GM23338 (cell line): ENCODE measurements at regions not wholly inside any gene's neighbourhood (a gene's known extent, or its start where the extent isn't known, plus 50 kb on each side); places are given as distances from the start of the nearest gene placed in this dataset.

Experiments
- ATAC-seq: fragments of 200-7000 bp; cut with Tn5 transposase; 3 replicates; pipeline ENCODE4 v1.9.1; 2020
- DNase-seq: peaks from one replicate; pipeline ENCODE4 v3.0.0-alpha.2; 2015; ENCODE audit warnings: low spot score
- H2AFZ ChIP-seq: fragments of 200-600 bp; sonication (generic); 2 replicates; pipeline ENCODE4 v1.8.0; 2016; ENCODE audit warnings: antibody characterized with exemption, mild to moderate bottlenecking, moderate library complexity
- H3F3A ChIP-seq: fragments of 200-600 bp; sonication (generic); replicated peaks from 2 replicates; pipeline ENCODE4 v1.8.0; 2017; ENCODE audit warnings: antibody characterized with exemption, mixed run types, low read depth
- H3K27ac ChIP-seq: fragments of 200-600 bp; sonication (generic); 2 replicates; pipeline ENCODE4 v1.6.1; 2016; ENCODE audit warnings: low read depth
- H3K27me3 ChIP-seq: fragments of 200-600 bp; sonication (generic); 2 replicates; pipeline ENCODE4 v1.8.0; 2016; ENCODE audit warnings: mild to moderate bottlenecking, mixed run types, moderate library complexity; ENCODE audit not compliant: insufficient read depth
- H3K36me3 ChIP-seq: fragments of 200-600 bp; sonication (generic); 2 replicates; pipeline ENCODE4 v1.8.0; 2016; ENCODE audit warnings: mild to moderate bottlenecking; ENCODE audit not compliant: insufficient read depth
- H3K4me1 ChIP-seq: fragments of 200-600 bp; sonication (generic); 2 replicates; pipeline ENCODE4 v1.8.0; 2016; ENCODE audit warnings: mild to moderate bottlenecking, moderate library complexity; ENCODE audit not compliant: insufficient read depth
- H3K4me2 ChIP-seq: fragments of 200-600 bp; sonication (generic); 2 replicates; pipeline ENCODE4 v1.7.1; 2017; ENCODE audit warnings: mixed run types
- H3K4me3 ChIP-seq: fragments of 200-600 bp; sonication (generic); 2 replicates; pipeline ENCODE4 v1.6.1; 2016; ENCODE audit warnings: mixed run types
- H3K79me2 ChIP-seq: fragments of 200-600 bp; sonication (generic); replicated peaks from 2 replicates; pipeline ENCODE4 v1.8.0; 2017; ENCODE audit warnings: mild to moderate bottlenecking; ENCODE audit not compliant: insufficient read depth
- H3K9me2 ChIP-seq: fragments of 200-600 bp; sonication (generic); 2 replicates; pipeline ENCODE4 v1.8.0; 2017; ENCODE audit not compliant: insufficient read depth
- H4K20me1 ChIP-seq: fragments of 200-600 bp; sonication (generic); replicated peaks from 2 replicates; pipeline ENCODE4 v1.8.0; 2017; ENCODE audit warnings: mild to moderate bottlenecking; ENCODE audit not compliant: insufficient read depth
- H3K27ac Mint-ChIP-seq: 2 replicates; pipeline ENCODE4 v1.8.0; 2020; ENCODE audit warnings: inconsistent platforms, mild to moderate bottlenecking, moderate library complexity, mixed read lengths
- H3K27me3 Mint-ChIP-seq: 3 replicates; pipeline ENCODE4 v1.8.0; 2022; ENCODE audit warnings: low read depth, mild to moderate bottlenecking, moderate library complexity, mixed read lengths, inconsistent platforms; ENCODE audit not compliant: insufficient read depth, poor library complexity
- H3K36me3 Mint-ChIP-seq: 3 replicates; pipeline ENCODE4 v1.8.0; 2021; ENCODE audit warnings: low read depth, mild to moderate bottlenecking, inconsistent platforms, moderate library complexity, mixed read lengths
- H3K4me1 Mint-ChIP-seq: 3 replicates; pipeline ENCODE4 v1.8.0; 2020; ENCODE audit warnings: mild to moderate bottlenecking, inconsistent platforms, mixed read lengths
- H3K4me3 Mint-ChIP-seq: 3 replicates; pipeline ENCODE4 v1.8.0; 2021; ENCODE audit warnings: moderate library complexity, mild to moderate bottlenecking, inconsistent platforms, mixed read lengths
- H3K9me3 Mint-ChIP-seq: 3 replicates; pipeline ENCODE4 v1.8.0; 2020; ENCODE audit warnings: moderate library complexity, mild to moderate bottlenecking, inconsistent platforms, mixed read lengths
- CREB1 ChIP-seq: fragments of 250-450 bp; sonication (Bioruptor Pico); IDR thresholded peaks from 2 replicates; pipeline ENCODE4 v1.5.0; 2020; ENCODE audit warnings: low read depth, mild to moderate bottlenecking, moderate library complexity
- EZH2 ChIP-seq: fragments of 200-600 bp; sonication (generic); IDR thresholded peaks from one replicate; pipeline ENCODE4 v1.8.0; 2017; ENCODE audit warnings: antibody characterized with exemption, mild to moderate bottlenecking, low read depth; ENCODE audit not compliant: unreplicated experiment
- EZH2phosphoT487 ChIP-seq: fragments of 200-600 bp; sonication (generic); IDR thresholded peaks from one replicate; pipeline ENCODE4 v1.8.1; 2018; ENCODE audit warnings: antibody characterized with exemption; ENCODE audit not compliant: unreplicated experiment
- JUNB ChIP-seq: IDR thresholded peaks from one replicate; pipeline ENCODE4 v1.6.1; 2016; ENCODE audit warnings: antibody characterized with exemption; ENCODE audit not compliant: unreplicated experiment
- NANOG ChIP-seq: IDR thresholded peaks from 2 replicates; pipeline ENCODE4 v1.6.1; 2016; ENCODE audit warnings: antibody characterized with exemption, borderline replicate concordance
- POLR2AphosphoS5 ChIP-seq: IDR thresholded peaks from 2 replicates; pipeline ENCODE4 v1.6.1; 2016; ENCODE audit warnings: antibody characterized with exemption, low read depth
- STAT1 ChIP-seq: IDR thresholded peaks from one replicate; pipeline ENCODE4 v1.6.1; 2016; ENCODE audit warnings: antibody characterized with exemption; ENCODE audit not compliant: unreplicated experiment
- ZNF114 ChIP-seq: fragments of 250-450 bp; sonication (Bioruptor Pico); IDR thresholded peaks from 2 replicates; pipeline ENCODE4 v1.5.0; 2020; ENCODE audit warnings: mild to moderate bottlenecking, moderate library complexity
- ZNF331 ChIP-seq: fragments of 250-450 bp; sonication (Bioruptor Pico); IDR thresholded peaks from 2 replicates; pipeline ENCODE4 v1.5.0; 2020; ENCODE audit warnings: low read depth, mild to moderate bottlenecking, moderate library complexity
- TF ChIP-seq, protein P1 (sequence below): IDR thresholded peaks from 2 replicates; pipeline ENCODE4 v1.6.1; 2016; ENCODE audit warnings: antibody characterized with exemption
- TF ChIP-seq, protein P2 (sequence below): IDR thresholded peaks from one replicate; pipeline ENCODE4 v1.6.1; 2018; ENCODE audit warnings: antibody characterized with exemption; ENCODE audit not compliant: unreplicated experiment
- TF ChIP-seq, protein P3 (sequence below), 2 experiments: fragments of 200-600 bp in 1 of 2; sonication (generic) in 1 of 2; conservative IDR thresholded peaks; 2 replicates each; pipeline versions ENCODE4 v1.5.1 to v1.6.1; 2016 to 2017; ENCODE audit warnings: antibody characterized with exemption in 2 of 2, low read depth in 2 of 2, mild to moderate bottlenecking in 2 of 2, moderate library complexity in 1 of 2
- TF ChIP-seq, protein P4 (sequence below): fragments of 250-450 bp; sonication (Bioruptor Pico); IDR thresholded peaks from 2 replicates; pipeline ENCODE4 v1.5.0; 2020; ENCODE audit warnings: mild to moderate bottlenecking, moderate library complexity

DNA sequence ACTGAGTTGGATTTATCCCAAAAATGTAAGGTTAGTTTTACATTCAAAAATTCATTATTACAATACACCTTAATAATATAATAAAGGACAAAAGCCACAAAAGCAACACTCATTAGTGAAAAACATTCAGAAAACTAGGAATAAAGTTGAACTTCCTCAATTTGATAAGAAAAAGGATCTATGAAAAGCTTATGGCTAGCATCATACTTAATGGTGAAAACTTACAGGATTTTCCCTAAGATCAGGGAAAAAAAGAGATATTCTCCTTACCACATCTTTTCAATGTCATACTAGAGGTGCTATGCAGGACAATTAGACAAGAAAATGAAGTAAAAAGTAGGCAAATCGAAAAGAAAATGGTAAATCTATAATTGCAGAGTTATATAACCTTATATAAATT lies 279.9 kb downstream of the CGGBP1 start:
- Mint-ChIP-seq H3K27ac (no peak overlapping the region), H3K4me1 (no peaks in the 10 kb centered on the region), H3K9me3 (peaks cover 3% of the 10 kb centered on the region; the same call in 2 of the 3 replicates), H3K4me3 (no peak overlapping the region), H3K27me3 (no peaks in the 10 kb centered on the region), H3K36me3 (no peaks in the 10 kb centered on the region)
- H3K27me3 ChIP-seq, result no peaks in the 10 kb centered on the region
- H3K9me2 ChIP-seq, result 0 out of 2 replicates have a peak, but pooled peaks cover 3% of the 10 kb centered on the region
- ATAC-seq (no peak), DNase-seq (no peak)
- no peaks in the 10 kb centered on the region for H3K4me1 ChIP-seq
- H3K4me2 ChIP-seq, result no peak overlapping the region
- H3K27ac ChIP-seq, result no peak overlapping the region
- H2AFZ ChIP-seq, result no peak overlapping the region
- TF ChIP-seq, protein P1, sequence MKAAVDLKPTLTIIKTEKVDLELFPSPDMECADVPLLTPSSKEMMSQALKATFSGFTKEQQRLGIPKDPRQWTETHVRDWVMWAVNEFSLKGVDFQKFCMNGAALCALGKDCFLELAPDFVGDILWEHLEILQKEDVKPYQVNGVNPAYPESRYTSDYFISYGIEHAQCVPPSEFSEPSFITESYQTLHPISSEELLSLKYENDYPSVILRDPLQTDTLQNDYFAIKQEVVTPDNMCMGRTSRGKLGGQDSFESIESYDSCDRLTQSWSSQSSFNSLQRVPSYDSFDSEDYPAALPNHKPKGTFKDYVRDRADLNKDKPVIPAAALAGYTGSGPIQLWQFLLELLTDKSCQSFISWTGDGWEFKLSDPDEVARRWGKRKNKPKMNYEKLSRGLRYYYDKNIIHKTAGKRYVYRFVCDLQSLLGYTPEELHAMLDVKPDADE, result no peak
- TF ChIP-seq NANOG (no peak), ZNF114 (CRISPR knock-in tag) (no peak), EZH2 (no peak), POLR2AphosphoS5 (no peak), STAT1 (no peak), CREB1 (no peak), ZNF331 (no peak), EZH2phosphoT487 (no peak), JUNB (no peak)
- TF ChIP-seq, protein P2, sequence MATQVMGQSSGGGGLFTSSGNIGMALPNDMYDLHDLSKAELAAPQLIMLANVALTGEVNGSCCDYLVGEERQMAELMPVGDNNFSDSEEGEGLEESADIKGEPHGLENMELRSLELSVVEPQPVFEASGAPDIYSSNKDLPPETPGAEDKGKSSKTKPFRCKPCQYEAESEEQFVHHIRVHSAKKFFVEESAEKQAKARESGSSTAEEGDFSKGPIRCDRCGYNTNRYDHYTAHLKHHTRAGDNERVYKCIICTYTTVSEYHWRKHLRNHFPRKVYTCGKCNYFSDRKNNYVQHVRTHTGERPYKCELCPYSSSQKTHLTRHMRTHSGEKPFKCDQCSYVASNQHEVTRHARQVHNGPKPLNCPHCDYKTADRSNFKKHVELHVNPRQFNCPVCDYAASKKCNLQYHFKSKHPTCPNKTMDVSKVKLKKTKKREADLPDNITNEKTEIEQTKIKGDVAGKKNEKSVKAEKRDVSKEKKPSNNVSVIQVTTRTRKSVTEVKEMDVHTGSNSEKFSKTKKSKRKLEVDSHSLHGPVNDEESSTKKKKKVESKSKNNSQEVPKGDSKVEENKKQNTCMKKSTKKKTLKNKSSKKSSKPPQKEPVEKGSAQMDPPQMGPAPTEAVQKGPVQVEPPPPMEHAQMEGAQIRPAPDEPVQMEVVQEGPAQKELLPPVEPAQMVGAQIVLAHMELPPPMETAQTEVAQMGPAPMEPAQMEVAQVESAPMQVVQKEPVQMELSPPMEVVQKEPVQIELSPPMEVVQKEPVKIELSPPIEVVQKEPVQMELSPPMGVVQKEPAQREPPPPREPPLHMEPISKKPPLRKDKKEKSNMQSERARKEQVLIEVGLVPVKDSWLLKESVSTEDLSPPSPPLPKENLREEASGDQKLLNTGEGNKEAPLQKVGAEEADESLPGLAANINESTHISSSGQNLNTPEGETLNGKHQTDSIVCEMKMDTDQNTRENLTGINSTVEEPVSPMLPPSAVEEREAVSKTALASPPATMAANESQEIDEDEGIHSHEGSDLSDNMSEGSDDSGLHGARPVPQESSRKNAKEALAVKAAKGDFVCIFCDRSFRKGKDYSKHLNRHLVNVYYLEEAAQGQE, result no peak
- TF ChIP-seq, protein P3, sequence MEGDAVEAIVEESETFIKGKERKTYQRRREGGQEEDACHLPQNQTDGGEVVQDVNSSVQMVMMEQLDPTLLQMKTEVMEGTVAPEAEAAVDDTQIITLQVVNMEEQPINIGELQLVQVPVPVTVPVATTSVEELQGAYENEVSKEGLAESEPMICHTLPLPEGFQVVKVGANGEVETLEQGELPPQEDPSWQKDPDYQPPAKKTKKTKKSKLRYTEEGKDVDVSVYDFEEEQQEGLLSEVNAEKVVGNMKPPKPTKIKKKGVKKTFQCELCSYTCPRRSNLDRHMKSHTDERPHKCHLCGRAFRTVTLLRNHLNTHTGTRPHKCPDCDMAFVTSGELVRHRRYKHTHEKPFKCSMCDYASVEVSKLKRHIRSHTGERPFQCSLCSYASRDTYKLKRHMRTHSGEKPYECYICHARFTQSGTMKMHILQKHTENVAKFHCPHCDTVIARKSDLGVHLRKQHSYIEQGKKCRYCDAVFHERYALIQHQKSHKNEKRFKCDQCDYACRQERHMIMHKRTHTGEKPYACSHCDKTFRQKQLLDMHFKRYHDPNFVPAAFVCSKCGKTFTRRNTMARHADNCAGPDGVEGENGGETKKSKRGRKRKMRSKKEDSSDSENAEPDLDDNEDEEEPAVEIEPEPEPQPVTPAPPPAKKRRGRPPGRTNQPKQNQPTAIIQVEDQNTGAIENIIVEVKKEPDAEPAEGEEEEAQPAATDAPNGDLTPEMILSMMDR (conservative IDR thresholded peaks at IDR 0.05; ENCODE audit: low read depth in 2 of 2), result no peak
- TF ChIP-seq, protein P4, sequence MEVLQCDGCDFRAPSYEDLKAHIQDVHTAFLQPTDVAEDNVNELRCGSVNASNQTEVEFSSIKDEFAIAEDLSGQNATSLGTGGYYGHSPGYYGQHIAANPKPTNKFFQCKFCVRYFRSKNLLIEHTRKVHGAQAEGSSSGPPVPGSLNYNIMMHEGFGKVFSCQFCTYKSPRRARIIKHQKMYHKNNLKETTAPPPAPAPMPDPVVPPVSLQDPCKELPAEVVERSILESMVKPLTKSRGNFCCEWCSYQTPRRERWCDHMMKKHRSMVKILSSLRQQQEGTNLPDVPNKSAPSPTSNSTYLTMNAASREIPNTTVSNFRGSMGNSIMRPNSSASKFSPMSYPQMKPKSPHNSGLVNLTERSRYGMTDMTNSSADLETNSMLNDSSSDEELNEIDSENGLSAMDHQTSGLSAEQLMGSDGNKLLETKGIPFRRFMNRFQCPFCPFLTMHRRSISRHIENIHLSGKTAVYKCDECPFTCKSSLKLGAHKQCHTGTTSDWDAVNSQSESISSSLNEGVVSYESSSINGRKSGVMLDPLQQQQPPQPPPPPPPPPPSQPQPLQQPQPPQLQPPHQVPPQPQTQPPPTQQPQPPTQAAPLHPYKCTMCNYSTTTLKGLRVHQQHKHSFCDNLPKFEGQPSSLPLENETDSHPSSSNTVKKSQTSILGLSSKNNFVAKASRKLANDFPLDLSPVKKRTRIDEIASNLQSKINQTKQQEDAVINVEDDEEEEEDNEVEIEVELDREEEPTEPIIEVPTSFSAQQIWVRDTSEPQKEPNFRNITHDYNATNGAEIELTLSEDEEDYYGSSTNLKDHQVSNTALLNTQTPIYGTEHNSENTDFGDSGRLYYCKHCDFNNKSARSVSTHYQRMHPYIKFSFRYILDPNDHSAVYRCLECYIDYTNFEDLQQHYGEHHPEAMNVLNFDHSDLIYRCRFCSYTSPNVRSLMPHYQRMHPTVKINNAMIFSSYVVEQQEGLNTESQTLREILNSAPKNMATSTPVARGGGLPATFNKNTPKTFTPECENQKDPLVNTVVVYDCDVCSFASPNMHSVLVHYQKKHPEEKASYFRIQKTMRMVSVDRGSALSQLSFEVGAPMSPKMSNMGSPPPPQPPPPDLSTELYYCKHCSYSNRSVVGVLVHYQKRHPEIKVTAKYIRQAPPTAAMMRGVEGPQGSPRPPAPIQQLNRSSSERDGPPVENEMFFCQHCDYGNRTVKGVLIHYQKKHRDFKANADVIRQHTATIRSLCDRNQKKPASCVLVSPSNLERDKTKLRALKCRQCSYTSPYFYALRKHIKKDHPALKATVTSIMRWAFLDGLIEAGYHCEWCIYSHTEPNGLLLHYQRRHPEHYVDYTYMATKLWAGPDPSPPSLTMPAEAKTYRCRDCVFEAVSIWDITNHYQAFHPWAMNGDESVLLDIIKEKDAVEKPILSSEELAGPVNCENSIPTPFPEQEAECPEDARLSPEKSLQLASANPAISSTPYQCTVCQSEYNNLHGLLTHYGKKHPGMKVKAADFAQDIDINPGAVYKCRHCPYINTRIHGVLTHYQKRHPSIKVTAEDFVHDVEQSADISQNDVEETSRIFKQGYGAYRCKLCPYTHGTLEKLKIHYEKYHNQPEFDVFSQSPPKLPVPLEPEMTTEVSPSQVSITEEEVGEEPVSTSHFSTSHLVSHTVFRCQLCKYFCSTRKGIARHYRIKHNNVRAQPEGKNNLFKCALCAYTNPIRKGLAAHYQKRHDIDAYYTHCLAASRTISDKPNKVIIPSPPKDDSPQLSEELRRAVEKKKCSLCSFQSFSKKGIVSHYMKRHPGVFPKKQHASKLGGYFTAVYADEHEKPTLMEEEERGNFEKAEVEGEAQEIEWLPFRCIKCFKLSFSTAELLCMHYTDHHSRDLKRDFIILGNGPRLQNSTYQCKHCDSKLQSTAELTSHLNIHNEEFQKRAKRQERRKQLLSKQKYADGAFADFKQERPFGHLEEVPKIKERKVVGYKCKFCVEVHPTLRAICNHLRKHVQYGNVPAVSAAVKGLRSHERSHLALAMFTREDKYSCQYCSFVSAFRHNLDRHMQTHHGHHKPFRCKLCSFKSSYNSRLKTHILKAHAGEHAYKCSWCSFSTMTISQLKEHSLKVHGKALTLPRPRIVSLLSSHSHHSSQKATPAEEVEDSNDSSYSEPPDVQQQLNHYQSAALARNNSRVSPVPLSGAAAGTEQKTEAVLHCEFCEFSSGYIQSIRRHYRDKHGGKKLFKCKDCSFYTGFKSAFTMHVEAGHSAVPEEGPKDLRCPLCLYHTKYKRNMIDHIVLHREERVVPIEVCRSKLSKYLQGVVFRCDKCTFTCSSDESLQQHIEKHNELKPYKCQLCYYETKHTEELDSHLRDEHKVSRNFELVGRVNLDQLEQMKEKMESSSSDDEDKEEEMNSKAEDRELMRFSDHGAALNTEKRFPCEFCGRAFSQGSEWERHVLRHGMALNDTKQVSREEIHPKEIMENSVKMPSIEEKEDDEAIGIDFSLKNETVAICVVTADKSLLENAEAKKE (CRISPR knock-in tag), result no peak
- no peaks in the 10 kb centered on the region for H3K79me2 ChIP-seq
- H3K4me3 ChIP-seq, result no peak overlapping the region
- H3F3A ChIP-seq, result no peaks in the 10 kb centered on the region
- H3K36me3 ChIP-seq, result no peaks in the 10 kb centered on the region
- no peaks in the 10 kb centered on the region for H4K20me1 ChIP-seq
